GM18909 (cell line): ENCODE measurements at regions not wholly inside any gene's neighbourhood (a gene's known extent, or its start where the extent isn't known, plus 50 kb on each side); places are given as distances from the start of the nearest gene placed in this dataset.

Source experiments
- ATAC-seq: cut with Tn5 transposase; IDR thresholded peaks from one replicate; pipeline ENCODE4 v1.9.1; 2021; ENCODE audit warnings: mild to moderate bottlenecking; ENCODE audit not compliant: unreplicated experiment, poor library complexity

DNA sequence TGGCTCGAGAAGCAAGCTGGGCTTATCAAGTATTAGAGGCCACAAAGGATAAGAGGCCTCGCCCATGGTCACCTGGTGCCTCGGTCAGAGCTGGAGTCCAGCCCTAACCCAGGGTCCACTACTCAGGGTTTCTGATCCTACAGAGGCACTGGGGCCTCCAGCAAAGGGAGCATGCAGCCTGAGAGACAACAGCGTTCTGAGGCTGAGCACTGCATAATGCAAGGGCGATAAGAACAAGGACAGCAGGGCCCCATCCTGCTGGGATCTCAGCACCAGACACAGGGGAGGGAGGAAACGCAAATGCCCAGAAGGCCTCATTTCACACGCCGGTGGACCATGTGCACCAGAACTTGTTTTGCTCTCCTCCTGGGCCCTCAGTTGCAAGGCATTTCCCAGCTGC is 63.0 kb downstream of the C5orf15 start:
- ATAC-seq: no peak

DNA sequence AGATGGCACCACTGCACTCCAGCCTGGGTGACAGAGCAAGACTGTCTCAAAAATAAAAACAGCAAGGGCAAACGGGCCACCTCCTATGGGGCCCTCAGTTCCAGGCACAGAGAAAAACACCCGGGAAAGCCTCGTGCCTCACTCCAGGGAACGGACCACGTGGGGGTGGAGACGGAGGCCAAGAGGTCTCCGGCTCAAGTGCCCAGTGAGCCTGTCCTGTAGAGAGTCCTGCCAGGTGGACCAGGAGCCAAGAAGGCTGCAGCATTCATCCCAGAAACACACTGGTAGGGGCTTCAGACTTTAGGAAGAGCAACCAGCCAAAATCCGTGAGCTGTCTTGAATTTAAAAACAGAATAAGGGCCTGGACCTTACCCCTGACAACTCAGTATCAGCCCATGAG is 63.8 kb downstream of the C5orf15 start:
- ATAC-seq: no peak

DNA sequence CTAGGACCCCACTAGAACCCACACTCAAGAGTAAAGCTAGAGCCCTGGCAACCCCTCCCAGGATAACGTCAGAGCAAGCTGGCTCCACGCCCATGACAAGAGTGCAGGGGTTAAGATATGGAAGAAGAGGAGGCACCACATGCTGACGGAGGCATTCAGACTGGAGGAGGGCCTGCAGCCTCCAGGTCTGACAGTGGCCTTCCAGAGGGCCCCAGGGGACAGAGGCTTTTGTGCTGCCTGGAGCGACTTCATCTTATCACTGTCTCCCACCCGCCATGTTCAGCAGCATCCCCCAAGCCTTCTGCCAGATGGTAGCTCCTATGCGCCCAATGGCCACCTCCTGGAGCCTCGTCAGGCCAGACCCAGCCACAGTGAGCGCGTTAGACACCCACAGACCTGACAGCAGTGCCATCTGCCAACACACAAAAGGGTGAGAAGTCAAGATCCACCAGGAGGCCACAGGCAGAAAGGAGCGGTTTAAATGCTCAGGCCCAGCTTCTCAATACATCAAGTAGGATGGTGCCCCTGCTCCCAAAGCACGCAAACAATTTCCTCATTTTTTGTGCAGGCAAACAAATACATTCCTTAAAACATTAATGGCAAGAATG is 65.8 kb downstream of the C5orf15 start:
- ATAC-seq: no peak

- ATAC-seq: no peak
These were observed 67.7 kb downstream of the C5orf15 start for GRCh38 chr5:133900534-133901270.

- no peak for ATAC-seq
These were observed 68.9 kb downstream of the C5orf15 start for GRCh38 chr5:133899506-133899905.

DNA sequence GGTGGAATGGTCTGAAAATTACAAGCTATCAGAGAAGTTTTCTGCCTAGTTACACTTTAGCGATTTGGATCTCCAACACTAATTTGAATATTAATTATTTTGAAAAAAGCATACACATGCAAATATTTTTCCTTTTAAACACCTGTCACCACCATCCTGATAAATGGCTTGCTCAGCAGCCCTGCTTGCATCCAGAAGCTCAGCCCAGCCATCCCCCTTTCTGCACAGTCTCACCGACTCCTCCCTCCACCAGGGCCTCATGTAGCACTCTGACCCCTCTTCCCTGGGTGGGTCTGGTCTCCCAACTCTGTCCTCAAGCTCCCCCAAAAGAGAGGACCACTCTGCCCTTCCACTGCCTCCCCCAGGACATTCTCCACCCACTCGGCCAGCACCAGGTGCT is 70.0 kb downstream of the C5orf15 start:
- ATAC-seq: no peak

DNA sequence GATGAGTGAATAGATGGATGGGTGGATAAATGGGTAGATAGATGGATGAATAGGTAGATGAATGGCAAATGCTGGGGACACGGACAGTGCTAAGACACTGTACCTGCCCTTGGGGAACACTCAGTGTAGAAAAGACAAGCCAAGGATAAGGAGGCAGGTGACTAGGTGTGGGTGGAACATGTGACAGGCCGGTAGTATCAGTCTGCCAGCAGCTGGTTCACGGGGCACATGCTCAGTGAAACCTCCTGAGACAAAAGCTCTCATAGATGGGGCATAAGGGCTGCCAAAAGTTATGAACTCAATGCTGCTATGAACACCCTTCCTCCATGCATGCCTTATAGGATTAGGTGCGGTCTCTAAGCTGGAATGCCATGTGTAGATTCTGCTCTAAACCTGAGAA is 71.0 kb downstream of the C5orf15 start:
- ATAC-seq: no peak

DNA sequence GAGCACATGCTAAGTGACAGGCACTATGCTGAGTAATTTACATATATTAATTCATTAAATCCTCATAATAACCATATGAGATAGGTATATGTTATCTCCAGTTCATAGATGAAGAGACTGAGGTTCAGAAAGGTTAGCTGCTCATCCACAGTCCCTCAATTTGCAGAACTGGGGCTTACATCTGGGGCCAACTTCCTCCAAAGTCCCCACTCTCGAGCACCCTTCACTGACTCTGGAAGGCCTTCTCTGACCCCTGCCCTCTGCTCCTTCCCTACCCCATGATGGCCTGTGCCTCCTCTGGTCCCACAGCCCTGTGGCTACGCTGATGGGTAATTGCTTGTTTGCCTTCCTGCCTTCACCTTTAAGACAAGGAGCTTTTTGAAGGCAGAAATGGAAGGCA is 71.6 kb downstream of the C5orf15 start:
- no peak for ATAC-seq

DNA sequence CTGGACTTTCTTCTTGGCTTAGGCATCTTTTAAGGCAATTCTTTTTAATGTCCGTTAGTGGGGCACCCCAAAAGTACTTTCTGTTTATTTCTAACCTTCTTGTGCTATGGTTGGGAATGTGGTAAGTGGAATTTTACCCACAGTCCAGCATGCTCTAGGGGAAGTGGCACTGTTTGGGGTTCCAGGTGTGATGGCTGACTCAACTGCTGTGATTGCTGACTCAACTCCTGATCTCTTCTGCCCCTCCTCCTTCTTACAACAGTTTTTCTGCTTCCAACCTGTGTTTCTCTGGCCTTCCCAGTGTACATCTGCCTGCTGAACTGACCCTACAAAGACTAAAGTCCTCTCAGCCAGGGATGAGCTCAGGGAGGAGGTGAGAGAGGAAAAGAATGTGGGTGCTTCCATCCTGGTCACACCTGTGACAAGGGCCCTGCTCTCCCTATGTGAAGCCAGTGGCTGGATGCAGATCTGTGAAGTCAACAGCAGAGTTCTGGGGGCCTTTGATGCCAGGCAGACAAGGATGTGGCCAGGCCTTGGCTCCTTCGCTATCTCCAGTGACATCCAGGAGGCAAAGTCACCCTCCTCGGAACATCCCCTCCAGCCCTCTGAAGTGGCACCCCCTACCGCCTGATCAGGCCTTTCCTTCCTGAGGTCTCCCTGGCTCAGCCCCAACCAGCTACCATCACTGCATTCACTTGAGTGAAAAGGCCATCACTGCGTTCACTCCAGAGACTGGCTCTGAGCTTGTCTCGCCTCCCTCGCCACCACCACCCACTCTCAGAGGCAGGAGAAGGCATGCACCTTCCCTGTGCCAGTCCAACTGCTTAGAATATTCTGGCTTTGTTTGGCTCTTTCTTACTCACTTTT is 72.2 kb downstream of the C5orf15 start:
- ATAC-seq: no peak

GRCh38 chr5:133894143-133894542 is 74.3 kb downstream of the C5orf15 start:
- ATAC-seq: no peak

- ATAC-seq: no peak
These were observed 75.7 kb downstream of the C5orf15 start for GRCh38 chr5:133892774-133893173.

DNA sequence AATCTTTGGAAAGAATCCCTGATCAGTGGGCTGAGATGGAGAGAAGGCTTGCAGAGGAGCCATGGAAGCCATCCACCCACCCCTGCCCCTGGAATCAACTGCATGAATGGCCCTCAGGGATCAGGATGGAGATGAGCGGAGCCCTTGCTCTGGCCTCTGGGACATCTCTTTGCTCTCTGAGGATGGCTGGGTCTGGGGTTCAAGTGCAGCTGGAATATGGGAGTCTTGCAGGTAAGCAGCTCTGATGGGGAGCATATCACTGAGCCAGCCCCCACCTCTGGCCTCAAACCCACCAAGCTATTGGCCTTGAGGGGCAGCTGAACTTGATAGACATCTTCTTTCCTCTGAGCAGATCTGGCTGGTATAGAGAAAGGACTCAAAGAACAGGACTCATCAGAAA is 76.1 kb downstream of the C5orf15 start:
- ATAC-seq: no peak

DNA sequence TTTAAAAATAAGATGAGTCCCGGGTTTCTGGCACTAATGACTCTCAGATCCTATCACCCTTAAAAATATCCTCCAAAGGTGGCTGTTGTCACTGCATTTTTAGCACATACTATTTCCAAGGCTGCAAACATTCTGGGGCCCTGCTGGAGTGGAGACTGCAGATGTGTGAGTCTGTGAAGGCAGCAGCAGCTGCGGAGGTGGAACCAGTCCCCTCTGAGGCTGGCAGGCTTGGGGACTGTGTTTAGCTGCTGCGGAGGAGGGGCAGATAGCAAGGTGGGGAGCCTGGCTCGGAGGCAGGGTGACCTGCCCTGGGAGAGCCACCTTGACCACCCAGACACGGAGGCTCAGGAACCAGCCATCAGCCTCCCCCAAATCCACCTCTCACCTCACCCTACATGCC is 77.0 kb downstream of the C5orf15 start:
- no peak for ATAC-seq

DNA sequence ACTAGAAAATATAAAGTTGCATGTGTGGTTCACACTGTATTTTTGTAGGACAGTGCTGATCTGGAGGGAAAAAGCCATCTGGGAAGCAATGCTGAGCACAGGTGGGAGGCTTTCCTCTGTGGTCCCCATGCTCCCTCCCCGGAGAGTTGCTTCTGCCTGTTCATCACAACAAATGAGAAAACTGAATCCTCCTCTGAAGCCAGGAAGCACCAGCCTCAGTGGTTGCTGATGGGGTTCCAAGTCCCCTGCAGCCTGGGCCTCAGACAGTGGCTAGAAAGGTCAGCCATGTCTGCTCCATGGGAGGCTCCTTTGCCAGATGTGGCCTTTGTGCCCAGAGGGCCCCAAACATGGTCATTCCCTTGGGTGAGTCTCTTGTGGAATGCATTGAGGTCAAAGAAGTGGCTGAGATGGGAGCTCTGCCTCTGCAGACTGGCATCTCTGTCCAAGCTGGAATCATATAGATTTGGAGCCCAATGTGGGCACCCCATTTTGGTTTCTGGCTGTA is 77.6 kb downstream of the C5orf15 start:
- ATAC-seq: no peak

GRCh38 chr5:133890314-133890713 is 78.1 kb downstream of the C5orf15 start:
- no peak for ATAC-seq

- ATAC-seq: no peak
These were observed 79.0 kb downstream of the C5orf15 start for GRCh38 chr5:133889271-133889905.

GRCh38 chr5:133888625-133888991 is 79.8 kb downstream of the C5orf15 start:
- ATAC-seq: no peak

GRCh38 chr5:133885566-133885965 is 82.9 kb downstream of the C5orf15 start:
- no peak for ATAC-seq

- no peak for ATAC-seq
These were observed 83.7 kb downstream of the C5orf15 start for GRCh38 chr5:133884569-133885311.

GRCh38 chr5:133883916-133884315 is 84.5 kb downstream of the C5orf15 start:
- ATAC-seq: no peak
